CD4-positive, alpha-beta T cell treated with Interleukin-4 for 4 hours (primary cell): ENCODE measurements at regions not wholly inside any gene's neighbourhood (a gene's known extent, or its start where the extent isn't known, plus 50 kb on each side); places are given as distances from the start of the nearest gene placed in this dataset.
"Not testable (repeated sequence)": the region's sequence is repeated elsewhere in the genome, so short reads cannot be mapped to it uniquely, and the experiment has no call there.

Source experiments
- DNase-seq: peaks from one replicate; pipeline ENCODE4 v3.0.0-alpha.2; 2020

DNA sequence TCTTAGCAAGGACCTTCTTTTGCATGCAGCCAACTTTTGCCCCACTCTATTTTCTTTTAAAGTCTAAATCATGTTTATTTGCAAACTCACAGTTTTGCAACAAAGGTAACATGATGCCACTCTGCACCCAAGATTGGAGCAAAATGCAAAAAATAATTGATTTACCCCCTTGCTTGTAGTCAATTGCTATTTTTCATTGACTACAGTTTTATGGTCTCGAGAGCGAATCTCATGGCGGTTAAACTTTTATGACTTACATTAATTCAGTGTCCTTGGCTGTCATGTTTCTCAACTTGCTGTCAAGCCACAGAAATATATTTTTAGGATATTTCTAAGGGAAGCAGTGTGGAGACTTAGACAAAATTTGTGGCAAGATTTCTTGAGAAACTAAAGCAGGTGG, 110.0 kb upstream of the JCAD start:
- no peak for DNase-seq

DNA sequence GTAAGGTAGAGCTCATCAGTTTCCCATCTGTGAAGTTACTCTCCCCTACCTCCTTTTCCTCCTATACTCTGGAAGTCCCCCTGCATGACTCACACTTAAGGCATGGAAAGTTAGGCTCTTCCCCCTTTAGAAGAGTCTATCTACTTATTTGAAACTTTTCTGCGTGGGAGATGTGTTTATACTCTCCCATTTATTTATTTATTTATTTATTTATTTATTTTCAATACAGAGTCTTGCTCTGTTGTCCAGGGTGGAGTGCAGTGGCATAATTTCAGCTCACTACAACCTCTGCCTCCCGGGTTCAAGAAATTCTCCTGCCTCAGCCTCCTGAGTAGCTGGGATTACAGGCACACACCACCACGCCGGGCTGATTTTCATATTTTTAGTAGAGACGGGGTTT, 107.5 kb upstream of the JCAD start:
- no peak for DNase-seq

DNA sequence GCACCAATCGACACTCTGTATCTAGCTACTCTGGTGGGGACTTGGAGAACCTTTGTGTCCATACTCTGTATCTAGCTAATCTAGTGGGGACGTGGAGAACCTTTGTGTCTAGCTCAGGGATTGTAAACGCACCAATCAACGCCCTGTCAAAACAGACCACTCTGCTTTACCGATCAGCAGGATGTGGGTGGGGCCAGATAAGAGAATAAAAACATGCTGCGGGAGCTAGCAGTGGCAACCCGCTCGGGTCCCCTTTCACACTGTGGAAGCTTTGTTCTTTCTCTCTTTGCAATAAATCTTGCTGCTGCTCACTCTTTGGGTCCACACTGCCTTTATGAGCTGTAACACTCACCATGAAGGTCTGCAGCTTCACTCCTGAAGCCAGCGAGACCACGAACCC, 104.0 kb upstream of the JCAD start:
- not testable (repeated sequence) for DNase-seq

DNA sequence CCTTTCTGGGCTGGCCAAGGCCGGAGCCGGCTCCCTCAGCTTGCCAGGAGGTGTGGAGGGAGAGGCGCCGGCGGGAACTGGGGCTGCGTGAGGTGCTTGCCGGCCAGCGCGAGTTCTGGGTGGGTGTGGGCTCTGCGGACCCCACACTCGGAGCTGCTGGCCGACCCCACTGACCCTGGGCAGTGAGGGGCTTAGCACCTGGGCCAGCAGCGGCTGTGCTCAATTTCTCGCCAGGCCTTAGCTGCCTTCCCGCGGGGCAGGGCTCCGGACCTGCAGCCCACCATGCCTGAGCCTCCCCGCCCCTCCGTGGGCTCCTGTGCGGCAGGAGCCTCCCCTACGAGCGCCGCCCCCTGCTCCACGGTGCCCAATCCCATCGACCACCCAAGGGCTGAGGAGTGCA, 103.4 kb upstream of the JCAD start:
- not testable (repeated sequence) for DNase-seq

DNA sequence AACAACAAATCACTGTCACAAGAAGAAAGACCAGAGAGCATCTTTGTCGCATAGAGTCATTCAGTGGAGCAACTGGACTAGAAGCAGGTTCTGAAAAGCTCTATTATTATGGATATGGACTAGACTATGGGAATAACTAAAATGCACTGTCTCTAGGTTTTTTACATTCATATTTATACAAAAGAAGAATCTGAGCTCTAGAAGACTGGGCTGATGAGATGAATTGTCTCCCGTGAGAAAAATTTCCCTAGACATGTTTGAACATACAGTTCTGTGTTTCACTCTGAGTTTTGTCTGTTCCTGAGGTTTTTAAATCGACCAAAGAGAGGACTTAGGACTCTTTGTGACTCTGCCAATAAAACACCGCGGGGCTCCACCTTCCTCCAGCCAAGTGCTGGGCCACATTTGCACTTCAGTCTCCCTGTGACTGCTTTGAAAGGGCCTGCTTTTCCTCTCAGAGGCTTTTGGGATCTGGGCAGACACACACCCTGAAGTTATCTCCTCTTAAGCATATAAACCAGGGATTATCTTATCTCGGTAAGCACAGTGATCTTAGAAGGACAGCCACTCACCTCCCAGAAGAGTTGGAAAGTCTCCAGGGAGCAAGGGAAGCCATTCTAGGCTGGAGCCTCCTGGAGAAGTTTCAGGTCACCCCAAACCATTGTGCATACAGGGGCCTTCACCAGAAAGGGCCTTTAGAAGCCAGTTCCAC, 101.0 kb upstream of the JCAD start:
- DNase-seq: no peak

DNA sequence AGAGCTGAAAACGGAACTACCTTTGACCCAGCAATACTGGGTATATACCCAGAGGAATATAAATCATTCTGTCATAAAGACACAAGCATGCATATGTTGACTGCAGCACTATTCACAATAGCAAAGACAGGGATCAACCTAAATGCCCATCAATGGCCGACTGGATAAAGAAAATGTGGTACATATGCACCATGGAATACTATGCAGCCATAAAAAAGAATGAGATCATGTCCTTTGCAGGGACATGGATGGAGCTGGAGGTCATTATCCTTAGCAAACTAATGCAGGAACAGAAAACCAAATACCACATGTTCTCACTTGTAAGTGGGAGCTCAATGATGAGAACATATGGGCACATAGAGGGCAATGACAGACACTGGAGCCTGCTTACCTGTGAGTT, 100.2 kb upstream of the JCAD start:
- DNase-seq: not testable (repeated sequence)

DNA sequence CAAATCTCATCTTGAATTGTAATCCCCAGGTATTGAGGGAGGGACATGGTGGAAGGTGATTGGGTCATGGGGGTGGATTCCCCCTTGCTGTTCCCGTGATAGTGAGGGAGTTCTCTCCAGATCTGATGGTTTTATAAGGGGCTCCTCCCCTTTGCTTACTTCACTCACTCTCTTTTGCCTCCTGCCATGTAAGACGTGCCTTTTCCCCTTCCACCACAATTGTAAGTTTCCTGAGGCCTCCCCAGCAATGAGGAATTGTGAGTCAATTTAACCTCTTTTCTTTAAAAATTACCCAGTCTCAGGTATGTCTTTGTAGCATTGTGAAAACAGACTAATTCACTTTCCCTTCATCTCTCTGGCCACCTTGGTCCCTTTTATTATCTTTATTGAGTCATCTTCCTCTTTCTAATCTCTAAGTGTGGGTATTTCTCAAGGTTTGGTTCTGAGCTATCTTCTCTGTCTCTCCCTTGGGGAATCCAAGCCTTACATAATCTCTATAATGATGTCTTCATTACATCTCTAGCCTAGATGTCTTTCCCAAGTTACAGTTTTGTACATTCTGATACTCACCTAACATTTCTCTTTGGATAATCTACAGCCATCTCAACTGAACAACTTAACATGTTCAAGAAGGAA, 99.1 kb upstream of the JCAD start:
- no peak for DNase-seq

DNA sequence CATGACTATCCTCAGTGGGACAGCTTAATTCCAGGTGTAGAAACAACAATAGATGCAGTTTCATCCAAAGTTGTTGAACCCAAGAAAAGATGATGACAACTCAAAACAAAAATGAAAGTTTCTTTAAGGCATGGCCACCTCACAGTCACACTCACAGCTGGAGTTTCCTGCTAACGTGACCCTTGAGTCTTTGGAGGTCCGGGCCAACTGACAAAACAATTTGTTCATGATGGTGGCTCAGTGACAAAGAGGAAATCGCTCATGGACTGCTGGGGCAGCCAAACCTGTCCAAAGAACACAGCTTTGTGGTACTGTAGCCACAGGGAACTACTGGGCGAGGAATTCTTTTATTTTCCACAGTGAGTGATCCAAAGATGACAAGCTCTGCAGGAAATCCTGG, 96.0 kb upstream of the JCAD start:
- DNase-seq: no peak

DNA sequence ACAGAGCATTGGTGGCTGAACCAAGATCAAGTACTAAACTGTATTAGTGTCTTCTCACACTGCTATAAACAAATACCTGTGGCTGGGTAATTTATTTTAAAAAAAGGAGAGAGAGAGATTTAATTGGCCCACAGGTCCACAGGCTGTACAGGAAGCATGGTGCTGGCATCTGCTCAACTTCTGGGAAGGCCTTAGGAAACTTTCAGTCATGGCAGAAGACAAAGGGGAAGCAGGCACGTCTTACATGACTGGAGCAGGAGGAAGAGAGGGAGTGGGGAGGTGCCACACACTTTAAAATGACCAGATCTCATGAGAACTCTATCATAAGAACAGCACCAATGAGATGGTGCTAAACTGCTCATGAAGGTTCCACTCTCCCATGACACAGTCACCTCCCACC, 95.2 kb upstream of the JCAD start:
- DNase-seq: no peak

DNA sequence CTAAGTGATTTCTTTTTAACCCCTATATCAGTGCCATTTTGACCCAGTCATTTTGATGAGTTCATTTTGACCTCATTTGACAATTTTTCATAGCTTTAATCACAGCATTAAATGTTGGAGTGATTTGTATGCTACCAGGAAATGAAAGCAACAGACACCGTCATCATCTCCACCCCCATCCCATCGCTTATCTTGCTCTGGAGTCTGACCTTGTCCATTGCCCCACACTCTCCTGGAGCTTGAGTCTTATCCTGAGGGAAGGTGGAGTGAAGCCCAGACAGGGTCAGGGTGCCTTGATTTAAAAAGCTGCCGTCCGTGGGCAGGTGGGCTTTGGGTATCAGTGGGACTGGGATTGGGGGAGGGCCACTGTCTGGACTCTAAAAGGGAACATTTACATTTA, 94.7 kb upstream of the JCAD start:
- DNase-seq: no peak

DNA sequence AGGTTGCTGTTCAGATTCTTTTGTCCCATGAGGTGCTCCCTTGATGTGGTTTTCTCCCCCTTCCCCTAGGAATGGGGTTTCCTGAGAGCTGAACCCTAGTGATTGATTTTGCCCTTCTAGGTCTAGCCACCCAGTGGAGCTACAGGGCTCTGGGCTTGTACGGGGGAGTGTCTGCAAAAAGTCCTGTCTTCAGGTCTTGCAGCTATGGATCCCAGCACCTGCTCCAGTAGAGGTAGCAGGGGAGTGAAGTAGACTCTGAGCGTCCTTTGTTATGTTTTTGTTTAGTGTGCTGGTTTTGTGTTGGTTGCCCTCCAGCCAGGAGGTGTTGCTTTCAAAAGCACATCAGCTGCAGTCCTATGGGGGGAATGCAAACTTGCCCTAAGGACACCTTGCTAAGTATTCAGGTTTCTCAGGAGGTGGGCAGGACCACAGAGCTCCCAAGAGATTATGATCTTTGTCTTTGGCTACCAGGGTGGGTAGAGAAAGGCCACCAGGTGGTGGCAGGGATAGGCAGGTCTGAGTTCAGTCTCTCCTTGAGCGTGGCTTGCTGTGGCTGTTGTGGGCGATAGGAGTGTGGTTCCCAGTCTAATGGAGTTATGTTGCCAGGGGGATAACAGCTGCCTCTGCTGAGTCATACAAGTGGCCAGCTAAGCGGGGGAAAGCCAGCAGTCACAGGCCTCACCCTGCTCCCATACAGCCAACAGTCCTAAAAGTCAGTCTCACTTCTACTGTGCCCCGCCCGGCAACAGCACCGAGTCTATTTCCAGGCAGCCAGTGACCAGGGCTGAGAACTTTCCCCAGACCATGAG, 92.4 kb upstream of the JCAD start:
- DNase-seq: no peak

DNA sequence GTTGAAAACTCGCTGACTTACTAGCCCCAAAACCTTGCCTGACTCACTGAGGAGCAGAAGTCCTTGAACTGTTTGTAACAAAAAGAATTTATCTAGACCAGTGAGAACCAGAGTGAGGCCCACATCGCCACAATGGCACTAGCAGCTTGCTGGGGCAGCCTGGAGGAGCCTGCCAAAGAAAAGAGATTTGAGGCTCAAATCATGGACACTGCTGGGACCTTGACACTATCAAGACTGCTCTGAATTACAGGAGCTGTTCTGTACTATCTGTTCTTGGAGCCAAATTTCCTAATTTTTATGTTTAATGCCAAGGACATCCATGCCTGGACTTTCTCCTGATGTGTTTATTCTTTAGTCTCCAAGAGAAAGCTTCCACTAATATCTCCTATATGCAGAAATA, 82.0 kb upstream of the JCAD start:
- no peak for DNase-seq

DNA sequence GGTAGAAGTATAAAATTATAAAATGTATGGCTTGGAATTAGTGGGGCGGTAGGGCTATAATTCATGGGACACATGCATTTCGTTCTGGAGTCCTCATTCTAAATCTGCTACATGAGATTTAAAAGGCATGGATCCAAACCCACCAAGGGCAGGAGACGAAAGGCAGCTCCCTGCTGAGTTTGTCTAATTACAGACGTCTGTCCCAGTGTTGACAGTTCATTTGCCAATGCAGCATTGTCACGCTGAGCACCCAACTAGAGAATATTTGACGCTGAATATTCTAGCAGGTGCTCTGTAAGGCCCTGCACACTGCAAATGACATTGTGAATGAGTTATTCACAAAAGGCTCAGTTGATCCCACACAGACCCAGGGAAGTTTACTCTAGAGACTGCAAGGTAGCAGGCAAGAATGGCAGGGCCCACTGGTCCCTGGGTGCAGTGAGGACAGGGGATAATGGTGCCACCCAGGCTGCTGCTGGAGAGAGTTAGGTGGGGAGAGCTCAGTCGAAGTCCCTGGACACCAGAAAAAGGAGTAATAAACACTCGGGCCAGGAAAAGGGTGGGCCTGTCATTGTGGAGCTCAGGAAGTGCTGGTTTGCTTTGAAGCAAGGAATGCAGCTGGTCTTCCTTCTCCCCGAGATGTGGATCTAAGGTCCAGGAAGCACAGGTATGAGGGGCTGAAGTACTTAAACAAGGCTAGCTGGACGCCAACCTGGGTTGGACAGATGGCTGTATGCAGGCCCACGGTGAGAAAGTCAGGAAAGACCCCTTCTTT, 75.0 kb upstream of the JCAD start:
- no peak for DNase-seq

DNA sequence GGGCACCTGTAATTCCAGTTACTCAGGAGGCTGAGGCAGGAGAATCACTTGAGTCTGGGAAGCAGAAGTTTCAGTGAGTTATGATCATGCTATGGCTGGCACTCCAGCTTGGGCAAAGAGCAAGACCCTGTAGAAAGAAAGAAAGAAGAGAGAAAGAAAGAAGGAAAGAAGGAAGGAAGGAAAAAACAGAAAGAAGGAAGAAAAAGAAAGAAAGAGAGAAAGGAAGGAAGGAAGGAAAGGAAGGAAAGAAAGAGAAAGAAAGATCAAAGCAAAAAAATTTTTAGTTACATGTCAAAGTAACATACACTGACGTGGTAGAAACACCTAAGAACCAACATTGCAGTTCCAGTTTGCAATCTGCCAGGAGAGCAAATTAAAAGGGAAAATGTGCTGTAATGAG, 73.8 kb upstream of the JCAD start:
- DNase-seq: no peak

DNA sequence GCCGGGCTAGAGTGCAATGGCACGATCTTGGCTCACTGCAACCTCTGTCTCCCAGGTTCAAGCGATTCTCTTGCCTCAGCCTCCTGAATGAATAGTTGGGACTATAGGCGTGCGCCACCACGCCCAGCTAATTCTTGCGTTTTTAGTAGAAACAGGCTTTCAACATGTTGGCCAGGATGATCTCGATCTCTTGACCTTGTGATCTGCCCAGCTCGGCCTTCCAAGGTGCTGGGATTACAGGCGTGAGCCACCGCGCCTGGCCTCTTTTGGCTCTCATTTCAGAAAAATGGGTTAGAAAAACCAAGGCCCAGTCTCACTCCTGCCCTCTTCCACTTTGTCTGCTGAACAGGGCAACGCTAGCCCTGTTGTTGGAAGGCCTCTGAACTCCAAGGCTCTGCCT, 72.0 kb upstream of the JCAD start:
- not testable (repeated sequence) for DNase-seq

DNA sequence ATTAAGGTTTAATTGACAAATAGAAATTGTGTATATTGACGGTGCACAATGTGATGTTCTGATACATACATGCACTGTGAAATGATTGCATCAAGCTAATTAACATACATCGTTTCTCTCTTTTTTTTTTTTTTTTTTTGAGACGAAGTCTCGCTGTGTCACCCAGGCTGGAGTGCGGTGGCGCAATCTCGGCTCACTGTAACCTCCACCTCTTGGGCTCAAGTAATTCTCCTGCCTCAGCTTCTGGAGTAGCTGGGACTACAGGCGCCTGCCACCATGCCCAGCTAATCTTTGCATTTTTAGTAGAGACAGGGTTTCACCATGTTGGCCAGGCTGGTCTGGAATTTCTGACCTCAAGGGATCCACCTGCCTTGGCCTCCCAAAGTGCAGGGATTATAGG, 69.9 kb upstream of the JCAD start:
- not testable (repeated sequence) for DNase-seq

DNA sequence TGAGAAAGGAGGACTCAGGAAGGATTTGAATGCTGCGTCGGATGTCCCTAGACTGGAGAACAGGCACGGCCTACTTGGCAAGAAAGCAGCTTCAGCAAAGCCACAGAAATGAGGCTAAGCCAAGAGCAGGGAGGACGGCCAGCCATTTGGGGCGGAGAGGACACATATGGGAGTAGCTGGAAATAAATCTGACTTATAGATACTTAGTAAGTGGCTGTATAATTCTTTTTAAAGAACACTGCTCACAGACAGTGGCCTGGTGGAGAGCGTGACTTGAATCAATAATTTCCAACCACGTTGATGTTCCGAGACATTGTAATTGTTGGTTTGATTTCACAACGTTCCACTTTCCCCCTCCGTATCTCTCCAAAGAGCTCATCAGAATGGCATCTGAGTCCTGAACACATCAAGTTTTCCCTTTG, 67.7 kb upstream of the JCAD start:
- DNase-seq: no peak

DNA sequence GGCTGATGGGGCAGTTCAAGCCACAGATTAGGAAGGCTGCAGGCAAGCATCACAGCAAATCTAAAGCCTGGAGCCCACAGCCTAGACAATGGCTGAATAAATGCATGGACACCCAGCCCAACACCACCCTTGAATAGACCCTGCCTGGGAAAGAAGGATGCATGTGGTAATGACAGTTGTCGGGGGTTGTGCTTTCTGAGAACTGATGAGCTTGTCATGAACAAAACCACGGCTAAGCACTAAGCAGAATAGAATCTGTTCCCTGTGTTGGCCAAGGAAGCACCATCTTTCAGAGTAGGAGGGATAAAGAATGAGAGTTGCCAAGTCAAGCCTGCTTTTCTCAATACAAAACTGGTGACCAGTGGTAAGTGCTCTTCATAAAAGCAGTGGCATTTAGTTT, 66.1 kb upstream of the JCAD start:
- no peak for DNase-seq

DNA sequence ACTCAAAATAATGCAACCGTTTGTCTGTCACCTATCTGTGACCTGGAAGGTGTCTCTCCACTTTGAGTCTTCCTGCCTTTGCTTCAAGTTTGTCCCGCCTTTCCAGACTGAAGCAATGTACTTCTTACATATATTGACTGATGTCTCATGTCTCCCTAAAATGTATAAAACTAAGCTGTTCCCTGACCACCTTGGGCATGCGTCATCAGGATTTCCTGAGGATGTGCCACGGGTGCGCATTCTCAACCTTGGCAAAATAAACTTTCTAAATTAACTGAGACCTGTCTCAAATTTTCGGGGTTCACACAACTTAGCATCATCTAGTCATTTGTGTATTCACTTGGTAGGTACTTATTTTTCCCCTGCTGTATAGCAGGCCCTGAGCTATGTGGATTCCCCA, 65.3 kb upstream of the JCAD start:
- no peak for DNase-seq

DNA sequence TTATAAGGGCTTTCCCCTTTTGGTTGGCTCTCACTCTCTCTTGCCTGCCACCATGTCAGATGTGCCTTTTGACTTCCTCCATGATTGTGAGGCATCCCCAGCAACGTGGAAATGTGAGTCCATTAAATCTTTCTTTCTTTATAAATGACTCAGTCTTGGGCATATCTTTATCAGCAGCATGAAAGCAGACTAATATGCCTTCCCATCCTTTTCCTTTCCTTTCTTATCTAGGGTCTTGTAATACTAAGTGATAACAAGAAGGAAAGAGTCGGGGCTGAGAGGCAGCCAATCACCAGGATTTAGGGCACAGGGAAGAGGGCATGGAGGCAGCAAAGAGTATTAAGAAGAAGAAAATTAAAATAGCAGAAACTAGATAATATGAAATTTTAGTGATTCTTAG, 62.0 kb upstream of the JCAD start:
- DNase-seq: no peak

DNA sequence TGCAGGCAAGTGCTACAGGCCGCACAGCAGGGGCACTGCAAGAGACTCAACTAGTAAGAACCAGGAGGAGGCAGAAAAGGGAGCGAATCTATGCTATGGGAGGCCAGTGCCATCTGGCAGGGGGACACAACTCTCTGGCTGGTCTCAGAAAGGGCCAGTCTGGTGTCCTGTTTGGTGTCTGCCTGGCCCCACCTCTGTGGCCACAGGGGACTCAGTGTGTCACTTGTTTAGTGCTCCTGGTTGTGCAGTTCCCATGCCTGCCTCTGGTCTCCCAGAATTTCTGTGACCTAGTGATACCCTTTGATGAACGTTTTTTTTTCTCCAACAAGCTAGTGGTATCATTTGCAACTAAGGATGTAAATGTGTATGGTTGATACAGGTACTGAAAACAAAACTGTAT, 59.2 kb upstream of the JCAD start:
- DNase-seq: no peak

DNA sequence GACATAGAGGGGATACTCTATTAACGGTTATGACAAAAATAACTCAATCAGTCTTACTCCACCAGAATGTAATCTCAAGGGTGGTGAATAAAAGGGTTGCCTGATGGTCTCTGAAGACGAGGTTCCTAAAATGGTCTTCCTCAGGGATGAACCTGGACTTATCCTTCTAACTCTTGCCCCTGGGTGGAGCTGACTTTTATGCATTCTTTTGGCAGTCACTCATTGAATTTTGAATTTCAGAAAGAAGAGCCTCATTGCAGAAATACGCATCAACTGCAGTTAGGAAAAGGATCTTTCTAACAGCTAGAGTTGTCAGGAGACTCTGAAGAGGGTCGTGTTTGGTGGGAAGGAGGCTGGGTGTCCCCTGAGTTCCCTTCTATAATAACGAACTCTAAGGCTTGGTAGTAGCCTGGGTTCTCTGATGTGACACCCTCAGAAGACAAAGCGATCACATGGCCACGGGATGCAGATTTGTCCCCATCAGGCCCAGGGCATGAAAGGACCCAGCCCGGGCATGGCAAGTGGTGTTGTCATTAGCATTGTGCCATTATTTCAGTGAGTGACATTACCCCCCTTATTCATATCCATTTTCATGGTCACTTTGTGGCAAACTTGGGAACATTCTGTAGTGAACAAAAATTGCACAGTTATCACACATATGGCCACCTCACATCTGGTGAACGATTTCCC, 58.6 kb upstream of the JCAD start:
- DNase-seq: no peak

DNA sequence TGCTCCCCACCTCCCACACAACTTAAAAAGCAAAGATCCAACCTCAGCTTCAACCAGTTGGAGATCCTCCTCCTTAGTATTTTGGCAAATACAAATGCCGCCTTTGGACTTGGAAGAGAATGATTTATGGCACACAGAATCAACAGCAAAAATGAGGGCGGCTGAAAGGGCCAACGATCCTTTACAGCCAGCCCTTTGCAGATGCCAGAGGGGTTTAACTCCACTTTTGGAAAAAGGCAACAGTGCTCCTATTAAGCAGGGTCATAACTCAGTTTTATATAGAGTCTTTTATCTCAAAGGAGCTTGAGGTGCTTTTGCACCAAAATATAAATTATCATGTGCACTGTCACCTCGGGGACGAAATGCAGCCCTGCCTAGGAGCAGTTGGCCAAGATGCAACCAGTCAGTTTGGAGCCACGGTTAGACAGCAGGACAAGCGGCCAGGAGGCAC, 56.7 kb upstream of the JCAD start:
- DNase-seq: no peak
